ENCODE measurements at regions not wholly inside any gene's neighbourhood (a gene's known extent, or its start where the extent isn't known, plus 50 kb on each side); places are given as distances from the start of the nearest gene placed in this dataset.

DNA sequence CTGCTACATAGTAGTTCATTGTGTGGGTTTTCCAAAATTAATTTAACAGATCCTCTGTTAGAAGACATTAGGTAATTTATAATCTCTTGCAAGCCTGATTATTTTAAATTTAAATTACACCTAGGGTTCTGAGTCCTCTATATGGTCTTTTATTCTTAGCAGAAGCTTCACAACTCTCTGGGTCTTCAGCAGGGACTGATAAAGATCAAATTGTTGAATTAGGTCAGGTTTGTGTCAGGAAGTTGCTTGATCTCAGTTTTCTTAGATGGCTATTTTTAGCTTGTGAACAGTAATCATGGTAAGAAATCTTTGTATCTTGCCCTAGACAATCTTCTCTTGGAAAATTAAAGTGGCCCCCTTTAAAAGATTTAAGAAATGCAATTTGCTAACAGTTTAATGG, 183.1 kb upstream of the HDAC9 start:
- TF ChIP-seq, protein P1, sequence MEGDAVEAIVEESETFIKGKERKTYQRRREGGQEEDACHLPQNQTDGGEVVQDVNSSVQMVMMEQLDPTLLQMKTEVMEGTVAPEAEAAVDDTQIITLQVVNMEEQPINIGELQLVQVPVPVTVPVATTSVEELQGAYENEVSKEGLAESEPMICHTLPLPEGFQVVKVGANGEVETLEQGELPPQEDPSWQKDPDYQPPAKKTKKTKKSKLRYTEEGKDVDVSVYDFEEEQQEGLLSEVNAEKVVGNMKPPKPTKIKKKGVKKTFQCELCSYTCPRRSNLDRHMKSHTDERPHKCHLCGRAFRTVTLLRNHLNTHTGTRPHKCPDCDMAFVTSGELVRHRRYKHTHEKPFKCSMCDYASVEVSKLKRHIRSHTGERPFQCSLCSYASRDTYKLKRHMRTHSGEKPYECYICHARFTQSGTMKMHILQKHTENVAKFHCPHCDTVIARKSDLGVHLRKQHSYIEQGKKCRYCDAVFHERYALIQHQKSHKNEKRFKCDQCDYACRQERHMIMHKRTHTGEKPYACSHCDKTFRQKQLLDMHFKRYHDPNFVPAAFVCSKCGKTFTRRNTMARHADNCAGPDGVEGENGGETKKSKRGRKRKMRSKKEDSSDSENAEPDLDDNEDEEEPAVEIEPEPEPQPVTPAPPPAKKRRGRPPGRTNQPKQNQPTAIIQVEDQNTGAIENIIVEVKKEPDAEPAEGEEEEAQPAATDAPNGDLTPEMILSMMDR (conservative IDR thresholded peaks at IDR 0.05; ENCODE audit: low read length), result no peak
- no peak for DNase-seq (ENCODE audit: low read depth)

DNA sequence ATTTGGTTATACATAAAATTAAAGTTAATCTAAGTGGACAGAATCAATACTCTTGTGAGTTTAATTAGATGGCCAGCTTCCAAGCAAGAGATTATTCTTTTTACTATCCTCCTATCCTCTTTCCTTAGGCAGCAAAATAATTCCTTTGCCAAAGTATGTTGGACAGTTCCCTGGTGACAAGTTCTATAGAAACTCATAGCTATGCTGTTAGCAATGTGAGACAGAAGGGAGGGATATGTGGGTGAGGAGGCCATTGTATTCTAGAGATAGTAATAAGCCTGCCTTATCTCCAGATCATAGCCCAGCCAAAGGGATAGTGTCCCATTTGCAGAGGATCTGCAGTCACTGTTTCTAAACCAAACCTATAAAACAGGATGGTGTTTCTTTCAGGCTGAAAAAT, 181.6 kb upstream of the HDAC9 start:
- no peak for DNase-seq (ENCODE audit: low read depth)
- no peak overlapping the region for H3K4me3 ChIP-seq (ENCODE audit: low read length)
- TF ChIP-seq, protein P1 (conservative IDR thresholded peaks at IDR 0.05; ENCODE audit: low read length), result no peak

More for the DNA sequence above, 183.1 kb upstream of the HDAC9 start:
- H3K4me3 ChIP-seq (ENCODE audit: low read length), result no peak overlapping the region

GRCh38 chr7:18315241-18315640, 180.3 kb upstream of the HDAC9 start:
- DNase-seq (ENCODE audit: low read depth), result no peak
- no peak overlapping the region for H3K4me3 ChIP-seq (ENCODE audit: low read length)
- TF ChIP-seq, protein P1 (conservative IDR thresholded peaks at IDR 0.05; ENCODE audit: low read length), result no peak

GRCh38 chr7:18317941-18318340, 177.6 kb upstream of the HDAC9 start:
- TF ChIP-seq, protein P1 (conservative IDR thresholded peaks at IDR 0.05; ENCODE audit: low read length), result no peak
- DNase-seq (ENCODE audit: low read depth), result no peak
- H3K4me3 ChIP-seq (ENCODE audit: low read length), result no peak overlapping the region

DNA sequence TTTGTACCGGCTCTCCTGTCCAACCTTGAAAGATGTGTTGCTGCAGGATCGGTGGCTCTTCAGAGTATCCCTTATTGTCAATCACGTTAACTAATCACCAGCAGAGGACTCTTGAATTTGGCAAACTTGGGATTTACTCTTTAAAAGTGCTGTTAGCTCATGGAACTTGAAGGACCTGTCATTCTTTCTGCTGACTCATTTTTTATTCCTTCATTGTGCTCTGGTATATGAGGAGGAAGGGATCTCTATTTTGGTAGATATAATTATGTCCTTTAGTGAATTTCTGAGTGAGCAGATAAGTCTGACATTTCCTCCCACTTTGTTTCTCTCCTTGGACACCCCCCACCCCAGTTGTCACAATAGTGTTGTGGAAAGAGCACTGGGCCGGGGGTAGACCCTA, 175.1 kb upstream of the HDAC9 start:
- DNase-seq (ENCODE audit: low read depth), result no peak
- H3K4me3 ChIP-seq (ENCODE audit: low read length), result no peak overlapping the region
- TF ChIP-seq, protein P1 (conservative IDR thresholded peaks at IDR 0.05; ENCODE audit: low read length), result no peak

DNA sequence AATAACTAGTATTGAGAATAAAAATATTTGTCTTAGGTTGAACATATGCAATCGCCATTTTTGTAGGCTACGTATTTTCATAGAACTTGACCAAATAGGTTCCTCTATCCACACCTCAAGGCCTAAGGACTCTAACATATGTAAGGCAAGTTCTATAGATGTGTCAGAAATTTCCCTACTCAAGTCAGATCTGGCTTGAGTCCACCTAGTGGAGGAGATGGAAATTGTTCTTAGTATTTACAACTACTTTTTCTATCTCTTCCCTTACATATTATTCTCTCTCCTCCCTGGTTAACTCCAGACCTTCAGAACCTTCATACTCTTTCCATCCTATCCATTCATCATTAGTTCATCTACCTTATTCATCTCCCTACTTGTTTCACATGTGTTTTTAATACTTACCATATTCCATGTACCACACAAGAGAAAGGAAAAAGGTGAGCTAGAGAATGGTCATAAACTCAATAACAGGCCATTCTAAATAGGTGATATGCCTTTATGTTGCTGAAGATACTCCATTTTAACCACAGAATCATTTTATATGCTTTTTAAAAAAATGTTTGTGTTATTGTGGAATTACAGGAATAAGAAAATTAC, 174.5 kb upstream of the HDAC9 start:
- TF ChIP-seq, protein P1 (conservative IDR thresholded peaks at IDR 0.05; ENCODE audit: low read length), result peak; percentile 72
- no peak overlapping the region for H3K4me3 ChIP-seq (ENCODE audit: low read length)
- peak; percentile 54 for DNase-seq (ENCODE audit: low read depth)

- no peak for DNase-seq (ENCODE audit: low read depth)
- TF ChIP-seq, protein P1 (conservative IDR thresholded peaks at IDR 0.05; ENCODE audit: low read length), result no peak
- no peak overlapping the region for H3K4me3 ChIP-seq (ENCODE audit: low read length)
These were observed 165.0 kb upstream of the HDAC9 start for GRCh38 chr7:18330548-18330947.

All from AG10803 (cell line).